COLO668 (cell line): ENCODE measurements at regions not wholly inside any gene's neighbourhood (a gene's known extent, or its start where the extent isn't known, plus 50 kb on each side); places are given as distances from the start of the nearest gene placed in this dataset.

Experiments
- DNase-seq: peaks from one replicate; lab custom pipeline; 2025; ENCODE audit not compliant: unreplicated experiment; lab: John Stamatoyannopoulos, UW

DNA sequence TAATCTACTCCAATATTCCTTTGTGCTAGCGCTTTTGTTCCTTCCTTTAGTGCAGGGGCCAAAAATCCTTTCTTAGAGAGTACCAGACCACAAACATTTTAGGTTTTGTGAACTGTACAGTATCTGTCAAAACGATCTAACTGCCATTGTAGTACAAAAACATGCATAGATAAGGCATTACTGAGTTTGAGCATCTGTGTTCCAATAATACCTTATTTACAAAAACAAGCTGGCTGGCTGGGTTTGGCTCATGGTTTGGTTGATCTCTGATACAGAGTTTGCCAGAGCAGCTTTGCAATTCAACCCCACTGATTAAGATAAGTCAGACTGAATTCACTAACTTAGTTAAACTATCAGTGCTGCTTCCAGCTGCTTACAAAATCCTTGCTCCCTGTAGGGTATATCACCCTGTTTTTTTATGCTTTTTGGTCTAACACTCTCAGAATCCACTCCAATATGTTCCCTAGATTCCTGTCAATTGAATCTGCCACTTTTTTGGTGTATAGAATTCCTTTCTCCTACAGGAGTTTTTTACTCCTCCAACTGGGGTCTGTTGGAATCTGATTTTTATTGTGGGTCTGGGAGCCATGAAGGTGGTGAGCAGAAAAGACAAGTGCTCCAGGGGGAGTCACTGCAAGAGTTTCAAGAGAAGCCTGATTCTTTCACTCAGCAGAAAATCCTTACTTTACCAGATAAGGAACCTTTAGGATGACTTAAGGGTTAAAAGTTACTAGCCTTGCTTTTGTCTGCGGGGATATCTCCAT lies 1399.4 kb downstream of the EFNB2 start:
- DNase-seq = no peak

DNA sequence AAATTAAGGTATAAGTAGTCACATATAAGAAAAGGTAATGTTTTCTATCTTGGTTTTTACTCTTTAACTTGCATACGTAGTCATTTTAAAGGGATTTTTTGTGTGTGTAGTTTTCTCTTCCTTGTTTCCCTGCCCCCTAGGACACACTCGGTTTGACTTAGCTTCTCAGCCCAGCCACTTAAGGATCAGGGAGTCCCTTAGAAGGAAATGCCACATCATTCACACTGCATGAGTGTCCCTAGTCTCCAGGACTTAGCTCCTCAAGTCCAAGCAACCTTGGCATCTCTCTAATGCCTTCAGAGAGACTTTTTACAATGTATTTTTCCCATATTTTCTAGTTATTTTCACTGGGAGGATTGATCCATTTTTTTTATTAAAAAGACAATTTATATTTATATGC lies 1407.7 kb downstream of the EFNB2 start:
- no peak for DNase-seq

DNA sequence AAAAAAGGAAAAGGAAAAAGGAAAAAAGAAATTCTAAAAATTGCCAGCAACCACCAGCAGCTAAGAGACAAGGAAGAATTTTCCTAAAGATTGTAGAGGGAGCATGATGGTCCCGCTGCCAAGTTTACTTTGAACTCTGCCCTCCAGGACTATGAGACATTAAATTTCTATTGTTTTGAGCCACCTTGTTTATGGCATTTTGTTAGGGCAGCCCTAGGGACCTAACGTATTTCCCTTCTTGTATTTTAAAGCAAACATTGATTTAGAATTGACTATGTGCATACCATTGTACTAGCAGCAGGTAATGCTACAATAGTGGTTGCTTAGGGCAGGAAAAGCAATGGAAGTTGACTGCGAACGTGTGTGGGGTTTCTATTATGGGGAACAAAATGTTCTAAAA lies 1414.2 kb downstream of the EFNB2 start:
- no peak for DNase-seq

DNA sequence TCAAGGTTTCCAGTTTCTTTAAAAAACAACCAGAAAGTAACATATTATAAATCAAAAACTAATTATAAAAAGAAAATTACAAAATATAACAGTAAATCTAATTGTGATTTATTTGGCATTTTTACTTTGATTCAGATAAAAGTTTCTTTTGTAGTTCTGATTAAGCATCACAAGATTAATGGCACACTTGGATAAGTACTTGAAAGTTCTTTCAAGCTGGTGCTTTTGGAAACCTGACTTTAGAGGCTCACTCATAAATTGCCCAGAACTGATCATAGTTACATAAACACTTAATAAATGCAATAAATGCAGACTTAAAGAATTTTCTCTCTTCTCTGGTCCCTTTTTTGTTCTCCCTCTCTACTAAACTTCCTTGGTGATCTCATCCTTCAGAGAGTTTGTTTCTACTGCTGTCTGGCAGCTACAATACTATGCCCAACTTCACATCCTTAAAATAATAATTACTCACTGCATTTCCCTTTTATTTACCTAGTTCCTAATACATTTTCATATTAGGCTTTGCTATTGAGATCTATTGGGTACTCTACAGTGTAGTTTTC lies 1417.0 kb downstream of the EFNB2 start:
- no peak for DNase-seq

DNA sequence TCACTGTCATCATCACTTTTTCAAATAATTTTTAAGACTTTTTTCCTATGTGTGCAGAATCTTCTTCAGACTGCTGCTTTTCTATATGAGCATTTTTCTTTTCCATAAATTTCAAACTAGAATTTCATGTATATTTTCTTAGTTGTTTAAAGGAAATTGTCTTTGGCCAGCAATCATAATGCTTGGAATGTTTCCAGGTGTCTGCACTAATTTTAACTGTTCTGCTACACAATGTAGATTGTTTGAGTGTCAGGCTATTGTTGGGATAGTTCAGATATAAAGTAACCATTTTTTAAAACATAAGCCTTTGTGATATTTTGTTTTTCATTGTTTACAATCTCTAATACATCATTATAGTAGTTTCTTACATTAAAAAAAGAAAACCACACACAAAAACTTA lies 1418.5 kb downstream of the EFNB2 start:
- no peak for DNase-seq

DNA sequence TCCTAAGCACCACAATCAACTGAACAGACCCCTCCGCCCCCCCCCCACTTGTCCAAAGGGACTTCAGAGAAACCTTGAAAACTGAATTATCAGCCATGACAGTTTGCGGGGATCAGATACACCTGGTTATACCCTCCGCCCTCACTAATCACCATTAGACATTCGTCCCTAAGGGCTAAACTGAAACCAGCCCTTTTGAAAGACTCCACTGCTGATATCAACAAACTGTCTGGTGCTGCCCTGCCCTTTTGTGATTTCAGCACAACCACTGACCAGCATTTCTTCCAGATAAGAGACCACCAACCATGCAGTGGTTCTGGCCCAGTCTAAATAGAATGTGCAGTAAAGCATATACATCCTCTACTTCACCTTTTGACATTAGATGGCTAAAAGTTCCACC lies 1422.9 kb downstream of the EFNB2 start:
- no peak for DNase-seq

DNA sequence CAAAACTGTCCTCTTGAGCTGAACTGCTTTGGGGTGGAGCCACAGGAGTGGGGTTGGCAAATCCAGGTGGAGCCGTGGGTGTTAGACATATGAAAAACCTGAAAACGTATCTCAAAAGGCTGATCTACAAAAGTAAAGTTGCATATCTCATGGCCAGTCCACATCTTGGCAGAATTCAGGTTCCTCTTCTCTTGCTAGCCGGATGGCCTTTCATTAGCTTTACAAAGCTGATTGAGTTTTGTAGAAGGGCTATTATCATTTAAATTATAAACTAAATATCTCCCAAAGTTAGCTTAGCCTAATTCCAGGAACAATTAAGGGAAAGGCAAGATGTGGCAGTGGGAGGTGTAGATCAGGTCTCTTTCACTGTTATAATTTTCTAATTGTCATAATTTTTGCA lies 1427.7 kb downstream of the EFNB2 start:
- DNase-seq = no peak

DNA sequence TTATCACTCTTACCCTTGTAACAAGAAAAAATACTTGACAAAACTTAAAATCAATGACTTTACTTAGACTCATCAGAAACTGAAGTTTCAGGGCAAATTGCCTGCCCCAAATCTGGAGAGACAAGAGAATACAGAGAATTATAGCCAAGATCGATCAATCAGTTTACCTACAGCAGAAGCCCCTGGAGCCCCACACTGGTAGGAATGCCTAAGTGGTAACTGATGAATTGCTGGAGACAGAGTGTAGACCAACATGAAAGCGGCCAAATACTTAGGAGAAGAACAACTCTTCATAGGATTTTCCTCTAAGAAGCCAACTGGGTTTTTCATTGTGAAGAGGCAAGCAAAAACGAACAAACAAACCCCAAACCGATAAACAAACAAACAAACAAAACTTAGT lies 1430.0 kb downstream of the EFNB2 start:
- no peak for DNase-seq

DNA sequence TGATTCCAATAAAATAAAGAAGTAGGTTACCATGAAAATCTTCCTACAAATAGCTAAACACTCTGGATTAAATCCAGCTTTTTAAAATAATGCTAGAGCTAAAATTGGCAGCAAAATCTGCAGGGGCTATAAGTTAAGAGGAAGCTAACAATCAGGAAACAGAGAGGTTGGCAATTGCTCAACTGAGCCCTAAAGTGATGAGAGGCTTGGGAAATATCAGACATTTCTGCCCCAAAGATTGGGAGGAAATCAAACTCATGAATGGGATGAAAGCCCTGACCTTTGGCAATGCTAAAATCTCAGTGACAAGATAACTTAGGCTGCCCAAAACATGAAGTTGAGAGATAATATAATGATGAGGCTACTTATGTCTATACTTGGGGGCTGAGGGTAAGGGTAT lies 1437.9 kb downstream of the EFNB2 start:
- no peak for DNase-seq

DNA sequence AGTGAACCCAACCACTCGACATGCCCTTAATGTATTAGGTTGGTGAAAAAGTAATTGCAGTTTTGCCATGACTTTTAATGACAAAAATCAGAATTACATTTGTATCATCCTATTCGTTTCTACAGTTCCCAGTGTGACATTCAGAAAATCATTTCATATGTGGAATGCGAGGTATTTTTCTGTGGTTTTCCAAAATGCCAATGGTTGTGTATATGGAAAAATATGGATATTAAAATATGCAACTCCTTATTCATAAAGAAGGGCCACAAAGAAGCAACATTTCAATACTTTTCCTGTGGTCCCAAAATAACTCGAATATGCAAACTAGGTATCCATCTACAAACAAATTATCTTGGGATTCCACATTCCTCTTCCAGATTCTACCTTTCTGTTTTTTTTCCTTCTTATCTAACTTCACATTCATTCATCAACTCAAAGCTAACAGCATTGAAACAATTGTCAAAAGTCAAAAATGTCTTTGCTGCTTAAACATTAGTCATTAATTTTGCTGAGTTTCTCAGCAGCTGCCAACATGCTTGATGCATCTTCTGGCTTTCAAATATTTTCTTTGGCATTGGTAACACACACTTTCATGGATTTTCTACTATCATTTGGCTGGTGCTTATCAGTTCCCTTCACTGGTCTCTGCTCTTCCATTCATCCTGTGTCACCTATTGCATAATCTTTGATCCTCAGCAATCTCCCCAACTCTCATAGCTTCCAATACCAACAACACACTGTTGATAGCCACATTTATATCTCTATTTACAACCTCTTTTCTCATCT lies 1445.4 kb downstream of the EFNB2 start:
- DNase-seq = no peak

DNA sequence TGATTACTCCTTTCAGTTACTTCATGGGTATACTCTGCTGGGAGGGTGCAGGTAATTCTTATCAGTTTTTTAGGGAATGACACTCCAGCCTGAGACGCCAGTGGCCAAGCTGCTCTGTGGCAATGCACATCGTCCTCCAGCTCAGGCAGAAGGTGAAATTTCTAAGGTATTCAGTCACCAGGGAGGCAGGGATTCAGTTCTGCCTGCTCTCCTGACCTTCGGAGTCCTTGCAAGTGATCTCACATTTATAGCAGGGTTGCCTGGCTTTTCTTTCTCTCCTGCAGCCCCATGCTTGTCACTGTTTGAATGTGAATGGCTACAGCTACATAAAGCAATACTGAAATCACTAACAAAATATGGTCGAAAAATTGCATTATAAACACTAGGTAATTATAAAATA lies 1447.5 kb downstream of the EFNB2 start:
- peak; percentile 29 for DNase-seq

DNA sequence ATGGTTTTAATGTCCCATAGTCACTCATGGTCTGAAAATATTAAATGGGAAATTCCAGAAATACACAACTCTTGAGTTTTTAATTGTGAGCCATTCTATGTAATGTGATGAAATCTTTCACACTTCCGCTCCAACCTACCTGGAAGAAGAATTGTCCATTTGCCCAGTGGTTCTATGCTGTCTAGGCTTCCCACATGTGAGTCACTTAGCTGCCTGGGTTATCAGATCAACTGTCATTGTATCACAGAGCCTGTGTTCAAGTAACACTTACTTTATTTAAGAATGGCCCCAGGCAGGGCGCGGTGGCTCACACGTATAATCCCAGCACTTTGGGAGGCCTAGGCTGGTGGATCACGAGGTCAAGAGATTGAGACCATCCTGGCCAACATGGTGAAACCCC lies 1450.5 kb downstream of the EFNB2 start:
- DNase-seq = no peak

DNA sequence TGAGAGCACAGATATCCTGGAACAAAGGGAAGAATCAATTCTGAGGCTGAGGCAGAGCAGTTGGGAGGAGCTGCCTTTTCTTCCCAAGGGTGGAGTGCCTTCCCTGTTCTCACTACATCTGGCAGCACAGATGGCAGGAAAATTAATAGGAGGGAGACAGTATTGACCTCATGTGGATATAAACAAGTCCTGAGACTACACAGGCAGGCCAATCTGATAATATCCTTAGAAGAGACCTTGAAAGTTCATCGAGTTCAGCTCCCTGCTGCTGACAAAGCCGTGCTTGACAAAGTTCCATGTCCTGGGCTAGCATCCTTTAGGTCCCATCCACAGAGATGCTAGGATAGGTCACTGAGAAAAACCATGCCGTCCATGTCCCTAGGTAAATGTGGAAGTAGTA lies 1451.5 kb downstream of the EFNB2 start:
- no peak for DNase-seq

DNA sequence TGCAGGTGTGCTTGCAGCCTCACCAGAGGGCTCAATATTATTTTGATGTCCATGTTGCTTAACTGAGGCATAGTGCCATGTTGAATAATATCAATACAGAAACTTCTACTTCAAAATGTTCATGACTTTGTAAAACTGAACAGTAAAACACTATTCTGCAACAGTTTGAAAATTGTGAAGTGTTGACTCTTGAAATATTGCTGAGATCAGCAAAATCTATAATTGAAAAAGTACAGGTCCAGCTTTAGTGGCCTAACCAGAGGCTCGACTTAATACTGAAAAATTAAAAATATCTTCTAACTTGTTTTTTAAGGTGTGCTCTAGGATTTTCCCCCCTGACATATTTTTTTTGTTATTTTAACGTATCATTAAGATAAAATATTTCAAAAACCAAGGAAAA lies 1460.7 kb downstream of the EFNB2 start:
- no peak for DNase-seq

DNA sequence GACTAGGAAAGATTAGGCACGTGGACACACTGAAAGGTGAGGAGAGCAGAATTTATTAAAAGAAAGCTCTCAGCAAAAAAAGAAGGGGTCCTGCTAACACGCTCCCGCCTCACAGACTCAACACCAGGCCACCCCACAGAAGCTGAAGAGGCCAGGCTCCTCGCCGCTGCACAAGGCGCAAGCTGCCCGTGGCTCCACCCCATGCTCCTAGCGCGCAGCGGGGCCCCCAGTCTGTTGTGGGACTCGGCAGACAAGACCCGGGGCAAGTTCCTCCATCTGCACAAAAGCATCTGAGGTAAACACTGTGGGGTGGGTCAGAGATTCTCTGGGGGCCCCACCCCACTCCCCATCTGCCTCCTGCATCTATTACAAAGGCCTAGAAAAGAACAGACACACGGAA lies 1462.4 kb downstream of the EFNB2 start:
- DNase-seq = no peak

DNA sequence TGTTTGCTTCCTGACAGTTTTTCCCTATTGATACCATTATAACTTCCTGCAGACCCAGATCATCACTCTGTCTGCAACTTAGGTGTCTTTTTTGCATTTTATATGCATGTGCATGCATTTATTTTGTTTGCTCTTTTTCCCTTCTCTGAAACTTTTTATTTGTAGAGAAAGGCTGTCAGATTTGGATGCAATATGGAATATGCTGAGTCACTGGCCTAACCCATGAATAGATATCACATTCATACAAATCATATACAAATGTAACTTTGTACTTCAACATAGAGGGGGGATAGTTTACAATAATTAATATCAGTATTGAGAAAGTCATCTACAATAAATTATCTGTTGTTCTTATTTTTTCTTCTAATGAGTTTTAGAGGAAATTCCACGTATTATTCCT lies 1465.0 kb downstream of the EFNB2 start:
- no peak for DNase-seq

DNA sequence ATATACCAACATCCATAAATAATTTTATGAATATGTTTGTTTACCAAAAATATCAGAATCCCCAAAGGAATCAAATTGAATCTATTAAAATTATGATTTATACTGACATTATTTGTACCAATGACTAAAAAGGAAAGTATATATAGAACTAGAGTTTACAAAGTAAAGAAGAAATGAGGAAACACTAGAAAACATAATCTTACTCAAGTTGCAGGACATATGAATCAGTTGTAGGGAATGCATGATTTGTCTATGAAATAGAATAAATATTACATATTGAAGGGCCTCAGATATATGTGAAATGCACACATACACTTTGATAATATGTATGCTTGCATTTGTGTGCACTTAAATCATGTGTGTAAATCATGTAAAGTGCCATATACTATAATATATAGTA lies 1466.4 kb downstream of the EFNB2 start:
- DNase-seq = no peak

DNA sequence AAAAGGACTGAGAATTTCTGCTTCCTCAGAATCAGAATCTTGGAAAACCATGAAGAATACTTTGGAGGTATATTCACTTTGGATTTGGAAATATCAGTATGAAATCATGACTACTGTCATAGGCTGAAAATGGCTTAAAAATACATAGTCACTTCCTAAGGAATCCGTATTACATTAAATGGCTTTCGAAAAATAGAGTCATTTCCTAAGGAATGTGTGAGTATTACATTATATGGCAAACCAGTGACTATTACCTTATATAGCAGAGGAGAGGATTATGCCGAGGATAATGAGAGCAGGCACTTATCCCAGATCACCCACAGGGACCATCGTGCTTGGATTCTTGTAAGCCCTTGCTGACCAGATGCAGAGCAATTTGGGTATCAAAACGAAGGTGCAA lies 1471.8 kb downstream of the EFNB2 start:
- DNase-seq = no peak

DNA sequence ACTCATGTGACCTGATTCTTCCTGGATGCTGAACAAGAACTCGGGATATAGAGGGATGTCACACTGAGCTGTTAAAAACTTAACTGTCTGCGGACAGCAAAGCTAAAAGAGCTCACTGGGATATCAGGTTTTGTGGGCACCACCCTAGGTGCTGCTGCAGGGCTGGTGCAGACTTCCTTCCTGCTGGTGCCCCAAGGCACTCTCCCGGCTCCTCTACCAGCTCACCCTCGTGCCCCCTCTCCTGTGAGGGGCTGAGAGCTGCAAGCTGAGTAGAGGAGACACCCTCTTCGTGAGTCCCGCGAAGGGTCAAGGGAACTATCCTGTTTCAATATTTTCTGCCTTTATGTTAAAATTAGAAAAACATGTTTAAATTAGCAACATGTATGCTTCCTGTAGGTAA lies 1475.7 kb downstream of the EFNB2 start:
- DNase-seq = no peak

DNA sequence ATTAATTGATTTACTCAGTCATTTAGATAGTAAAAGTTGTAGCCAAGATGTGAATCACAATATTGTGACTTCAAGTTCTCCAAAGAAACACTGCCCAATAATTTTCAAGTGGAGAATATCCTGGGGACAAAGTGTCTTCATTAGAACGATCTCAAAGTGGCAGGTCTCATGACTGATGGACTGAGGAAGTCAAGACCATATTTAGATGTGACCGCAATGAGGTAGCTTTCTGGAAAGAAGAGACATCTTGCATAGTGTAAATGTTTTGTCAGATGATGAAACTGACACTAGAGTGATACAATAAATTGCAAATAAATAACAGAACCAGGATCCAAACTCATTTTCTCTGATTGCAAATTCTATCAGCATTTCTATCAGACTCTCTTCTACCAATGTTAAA lies 1476.9 kb downstream of the EFNB2 start:
- DNase-seq = no peak

DNA sequence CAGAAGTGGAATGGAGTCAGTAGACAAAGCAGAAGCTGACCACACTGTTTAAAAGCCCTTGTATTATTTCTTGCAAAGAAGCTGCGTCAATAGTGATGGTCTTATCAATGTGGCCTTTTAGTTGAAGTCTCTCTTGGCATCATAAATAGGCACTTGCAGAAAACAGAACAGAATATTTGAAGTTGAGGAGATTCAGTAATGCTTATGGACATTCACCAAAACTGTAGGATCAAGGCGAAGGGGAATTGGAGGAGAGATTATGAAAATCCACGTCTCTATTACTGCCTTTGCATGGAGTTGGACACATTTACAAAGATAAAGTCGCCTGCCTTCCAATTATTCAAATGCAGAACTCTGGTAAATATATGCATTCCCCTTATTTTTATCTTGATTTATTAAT lies 1482.8 kb downstream of the EFNB2 start:
- DNase-seq = no peak

DNA sequence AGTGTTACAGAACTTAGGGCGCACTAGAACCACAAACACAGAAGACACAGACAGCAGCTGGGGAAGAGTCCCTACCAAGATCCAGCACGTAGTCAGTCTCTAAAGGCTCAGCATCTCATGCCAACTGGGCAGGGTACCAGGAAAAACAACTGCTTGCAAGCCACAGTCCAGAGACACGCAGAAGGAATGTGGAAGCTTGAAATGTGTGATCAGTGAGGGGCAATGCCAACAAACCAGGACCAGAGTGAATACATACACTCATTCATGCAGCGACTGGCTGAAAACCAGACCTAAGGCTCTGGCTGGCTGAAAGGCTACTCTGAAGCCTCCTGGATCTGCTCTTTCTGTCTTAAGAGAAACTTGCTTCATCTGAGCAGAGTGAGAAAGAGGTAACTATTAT lies 1484.8 kb downstream of the EFNB2 start:
- DNase-seq = no peak
